ENCODE measurements at regions not wholly inside any gene's neighbourhood (a gene's known extent, or its start where the extent isn't known, plus 50 kb on each side); places are given as distances from the start of the nearest gene placed in this dataset.

DNA sequence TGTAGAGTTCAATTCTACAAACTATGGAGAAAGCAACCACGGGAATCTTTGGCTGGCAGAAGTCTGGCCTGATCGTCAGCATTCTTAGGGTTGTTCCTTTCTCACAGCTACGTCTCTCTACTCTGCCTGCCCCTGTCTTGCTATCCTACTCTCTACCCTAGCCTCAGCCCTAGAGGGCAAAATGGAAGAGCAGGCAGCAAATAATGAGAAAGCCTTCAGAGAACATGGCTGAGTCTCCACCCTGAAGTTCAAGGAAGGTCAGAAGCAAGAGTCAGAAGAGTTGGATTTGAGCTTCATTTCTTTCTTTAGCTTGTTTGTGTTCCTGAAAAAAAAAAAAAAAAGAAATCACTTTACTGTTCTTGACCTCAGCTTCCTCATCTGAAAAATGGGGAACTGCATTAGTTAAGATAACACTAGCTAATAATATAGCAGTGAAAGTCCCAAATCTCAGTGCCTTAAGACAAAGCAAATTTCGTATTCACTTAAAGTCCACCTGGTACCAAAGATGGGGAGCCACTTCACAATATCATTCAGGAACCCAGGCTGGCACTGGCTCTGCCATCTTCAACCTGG, 50.2 kb upstream of the CCND2 start:
- no CpG with 5 or more reads among the region's 4 CpGs for WGBS (ENCODE audit: insufficient coverage, insufficient read length)
- Histone ChIP-seq H3K4me3 (ENCODE audit: low read length) (no peak overlapping the region), H3K27ac (ENCODE audit: low read length) (no peak overlapping the region), H3K27me3 (ENCODE audit: control insufficient read depth, insufficient read depth, low read length) (no peaks in the 10 kb centered on the region), H3K4me1 (ENCODE audit: control insufficient read depth, insufficient read depth, low read length) (no peaks in the 10 kb centered on the region), H3K36me3 (ENCODE audit: control insufficient read depth, insufficient read depth, low read length) (no peaks in the 10 kb centered on the region), H3K9me3 (ENCODE audit: control insufficient read depth, insufficient read depth, low read length) (no peaks in the 10 kb centered on the region)
- DNase-seq (ENCODE audit: low read depth, low spot score), result no peak

DNA sequence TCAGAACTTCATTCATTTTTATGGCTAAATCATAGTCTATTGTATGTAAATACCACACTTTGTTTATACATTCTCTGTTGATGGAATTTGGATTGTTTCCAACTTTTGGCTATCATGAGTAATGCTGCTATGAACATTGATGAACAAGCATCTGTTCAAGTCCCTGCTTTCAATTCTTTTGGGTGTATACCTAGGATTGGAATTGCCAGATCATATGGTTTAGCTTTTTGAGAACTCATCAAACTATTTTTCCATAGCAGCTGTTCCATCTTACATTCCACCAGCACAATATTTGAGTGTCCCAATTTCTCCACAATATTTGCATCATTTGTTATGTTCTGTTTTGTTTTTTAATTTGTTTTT, 52.3 kb upstream of the CCND2 start:
- Histone ChIP-seq H3K36me3 (ENCODE audit: control insufficient read depth, insufficient read depth, low read length) (no peaks in the 10 kb centered on the region), H3K9me3 (ENCODE audit: control insufficient read depth, insufficient read depth, low read length) (no peaks in the 10 kb centered on the region), H3K4me1 (ENCODE audit: control insufficient read depth, insufficient read depth, low read length) (no peaks in the 10 kb centered on the region), H3K27me3 (ENCODE audit: control insufficient read depth, insufficient read depth, low read length) (no peaks in the 10 kb centered on the region), H3K4me3 (ENCODE audit: low read length) (no peak overlapping the region), H3K27ac (ENCODE audit: low read length) (no peak overlapping the region)
- DNase-seq (ENCODE audit: low read depth, low spot score), result no peak

DNA sequence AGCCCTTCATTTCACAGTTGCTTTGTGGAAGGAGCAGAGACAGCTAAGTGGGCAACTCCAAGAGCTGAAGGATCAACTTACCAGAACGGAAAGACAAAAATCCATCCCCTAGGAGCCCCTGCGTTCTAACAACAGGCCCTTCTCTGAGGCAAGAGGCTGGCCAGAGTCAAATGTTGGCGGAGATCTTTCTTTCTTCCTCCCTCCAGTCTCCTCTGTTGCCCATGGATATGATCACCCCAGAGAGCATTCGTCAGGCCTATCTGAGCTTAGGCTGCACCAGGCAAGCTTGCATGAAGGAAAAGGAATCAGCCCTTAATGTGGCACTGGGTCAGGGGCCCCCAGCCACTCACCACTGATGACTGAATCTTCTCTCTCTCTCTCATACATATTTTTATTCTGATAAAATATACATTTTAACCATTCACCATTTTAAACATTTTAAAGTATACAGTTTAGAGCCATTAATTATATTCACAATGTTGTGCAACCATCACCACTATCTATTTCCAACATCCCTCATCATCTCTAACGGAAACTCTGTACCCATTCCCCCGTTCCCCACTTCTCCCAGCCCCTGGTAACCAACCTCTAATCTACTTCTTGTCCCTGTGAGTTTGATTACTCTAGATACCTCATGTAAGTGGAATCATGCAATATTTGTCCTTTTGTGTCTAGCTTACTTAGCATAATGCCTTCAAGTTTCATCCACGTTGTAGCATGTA, 52.9 kb upstream of the CCND2 start:
- Histone ChIP-seq H3K36me3 (ENCODE audit: control insufficient read depth, insufficient read depth, low read length) (no peaks in the 10 kb centered on the region), H3K4me3 (ENCODE audit: low read length) (no peak overlapping the region), H3K9me3 (ENCODE audit: control insufficient read depth, insufficient read depth, low read length) (no peaks in the 10 kb centered on the region), H3K27ac (ENCODE audit: low read length) (no peak overlapping the region), H3K27me3 (ENCODE audit: control insufficient read depth, insufficient read depth, low read length) (no peaks in the 10 kb centered on the region), H3K4me1 (ENCODE audit: control insufficient read depth, insufficient read depth, low read length) (no peaks in the 10 kb centered on the region)
- no peak for DNase-seq (ENCODE audit: low read depth, low spot score)
- WGBS (ENCODE audit: insufficient coverage, insufficient read length), result 100% methylated on average over 2 of the region's 7 CpGs

DNA sequence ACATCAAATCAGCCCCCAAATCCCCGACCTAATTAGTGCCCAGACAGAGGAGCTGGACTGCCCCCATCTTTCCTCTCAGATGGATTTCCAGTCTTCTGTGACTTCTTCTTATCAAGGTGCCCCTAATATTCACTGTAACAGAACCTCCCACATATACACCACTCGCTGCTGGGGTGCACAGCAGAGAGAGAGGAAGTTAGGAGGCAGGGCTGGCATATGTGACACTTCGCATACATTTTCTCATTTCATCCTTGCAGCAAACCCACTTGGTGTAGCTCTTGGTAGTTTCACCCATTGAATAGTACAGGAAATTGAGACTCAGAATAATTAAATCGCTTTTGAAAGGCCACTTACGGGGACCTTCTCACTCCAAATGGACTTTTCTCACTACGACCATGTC, 56.5 kb upstream of the CCND2 start:
- Histone ChIP-seq H3K4me1 (ENCODE audit: control insufficient read depth, insufficient read depth, low read length) (no peaks in the 10 kb centered on the region), H3K27me3 (ENCODE audit: control insufficient read depth, insufficient read depth, low read length) (no peaks in the 10 kb centered on the region), H3K9me3 (ENCODE audit: control insufficient read depth, insufficient read depth, low read length) (no peaks in the 10 kb centered on the region), H3K36me3 (ENCODE audit: control insufficient read depth, insufficient read depth, low read length) (no peaks in the 10 kb centered on the region), H3K4me3 (ENCODE audit: low read length) (no peak overlapping the region), H3K27ac (ENCODE audit: low read length) (no peak overlapping the region)
- no CpG with 5 or more reads among the region's 6 CpGs for WGBS (ENCODE audit: insufficient coverage, insufficient read length)
- no peak for DNase-seq (ENCODE audit: low read depth, low spot score)

- H3K4me1 ChIP-seq (ENCODE audit: control insufficient read depth, insufficient read depth, low read length), result no peaks in the 10 kb centered on the region
- H3K9me3 ChIP-seq (ENCODE audit: control insufficient read depth, insufficient read depth, low read length), result no peaks in the 10 kb centered on the region
- no peaks in the 10 kb centered on the region for H3K27me3 ChIP-seq (ENCODE audit: control insufficient read depth, insufficient read depth, low read length)
- H3K27ac ChIP-seq (ENCODE audit: low read length), result no peak overlapping the region
- DNase-seq (ENCODE audit: low read depth, low spot score), result no peak
- H3K36me3 ChIP-seq (ENCODE audit: control insufficient read depth, insufficient read depth, low read length), result no peaks in the 10 kb centered on the region
- H3K4me3 ChIP-seq (ENCODE audit: low read length), result no peak overlapping the region
- whole genome bisulfite sequencing (ENCODE audit: insufficient coverage, insufficient read length), result no CpG with 5 or more reads among the region's 5 CpGs
Measured at GRCh38 chr12:4216187-4216927, 57.2 kb upstream of the CCND2 start.

GRCh38 chr12:4215229-4216186, 58.1 kb upstream of the CCND2 start:
- DNase-seq (ENCODE audit: low read depth, low spot score), result no peak
- Histone ChIP-seq H3K9me3 (ENCODE audit: control insufficient read depth, insufficient read depth, low read length) (no peaks in the 10 kb centered on the region), H3K27me3 (ENCODE audit: control insufficient read depth, insufficient read depth, low read length) (no peaks in the 10 kb centered on the region), H3K4me1 (ENCODE audit: control insufficient read depth, insufficient read depth, low read length) (no peaks in the 10 kb centered on the region), H3K36me3 (ENCODE audit: control insufficient read depth, insufficient read depth, low read length) (no peaks in the 10 kb centered on the region), H3K4me3 (ENCODE audit: low read length) (no peak overlapping the region), H3K27ac (ENCODE audit: low read length) (no peak overlapping the region)
- no CpG with 5 or more reads among the region's 18 CpGs for WGBS (ENCODE audit: insufficient coverage, insufficient read length)

DNA sequence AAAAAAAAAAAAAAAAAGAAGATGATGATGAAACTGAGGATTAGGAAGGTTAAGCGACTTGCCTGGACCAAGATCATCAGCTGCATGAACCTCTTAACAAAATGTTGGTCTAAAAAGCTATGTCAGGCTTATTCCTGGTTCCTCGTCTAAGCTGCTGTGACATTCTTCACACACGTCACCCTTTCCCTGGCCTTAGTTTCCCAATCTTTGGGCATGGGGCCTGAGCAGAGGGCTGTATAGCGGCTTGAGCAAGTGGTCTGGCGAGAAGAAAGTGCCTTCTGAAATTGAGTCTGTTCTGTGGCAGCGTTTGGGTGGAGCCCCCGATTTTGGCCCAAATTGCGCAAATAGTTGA, 58.7 kb upstream of the CCND2 start:
- WGBS (ENCODE audit: insufficient coverage, insufficient read length), result no CpG with 5 or more reads among the region's 8 CpGs
- DNase-seq (ENCODE audit: low read depth, low spot score), result no peak
- H3K4me1 ChIP-seq (ENCODE audit: control insufficient read depth, insufficient read depth, low read length), result no peaks in the 10 kb centered on the region
- H3K4me3 ChIP-seq (ENCODE audit: low read length), result no peak overlapping the region
- H3K27ac ChIP-seq (ENCODE audit: low read length), result no peak overlapping the region
- H3K36me3 ChIP-seq (ENCODE audit: control insufficient read depth, insufficient read depth, low read length), result no peaks in the 10 kb centered on the region
- H3K27me3 ChIP-seq (ENCODE audit: control insufficient read depth, insufficient read depth, low read length), result no peaks in the 10 kb centered on the region
- H3K9me3 ChIP-seq (ENCODE audit: control insufficient read depth, insufficient read depth, low read length), result no peaks in the 10 kb centered on the region

DNA sequence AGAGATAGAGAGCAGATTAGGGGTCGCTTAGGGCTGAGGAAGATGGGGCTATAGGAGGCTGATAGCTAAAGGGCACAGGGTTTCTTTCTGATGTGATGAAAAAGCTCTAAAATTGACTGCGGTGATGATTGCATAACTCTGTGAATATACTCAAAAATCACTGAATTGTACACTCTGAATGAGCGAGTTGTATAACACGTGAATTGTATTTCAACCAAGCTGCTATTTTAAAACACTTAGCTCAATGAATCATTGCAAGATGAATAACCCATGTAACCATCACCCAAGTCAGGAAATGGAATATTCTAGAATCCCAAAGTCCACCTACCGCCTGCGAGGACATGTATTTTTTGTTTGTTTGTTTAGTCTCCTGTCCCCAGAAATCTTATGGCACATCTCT, 60.1 kb upstream of the CCND2 start:
- H3K27ac ChIP-seq (ENCODE audit: low read length), result no peak overlapping the region
- H3K9me3 ChIP-seq (ENCODE audit: control insufficient read depth, insufficient read depth, low read length), result no peaks in the 10 kb centered on the region
- H3K4me1 ChIP-seq (ENCODE audit: control insufficient read depth, insufficient read depth, low read length), result no peaks in the 10 kb centered on the region
- H3K4me3 ChIP-seq (ENCODE audit: low read length), result no peak overlapping the region
- no peaks in the 10 kb centered on the region for H3K27me3 ChIP-seq (ENCODE audit: control insufficient read depth, insufficient read depth, low read length)
- DNase-seq (ENCODE audit: low read depth, low spot score), result no peak
- no peaks in the 10 kb centered on the region for H3K36me3 ChIP-seq (ENCODE audit: control insufficient read depth, insufficient read depth, low read length)
- no CpG with 5 or more reads among the region's 6 CpGs for WGBS (ENCODE audit: insufficient coverage, insufficient read length)

GRCh38 chr12:4212845-4213244, 60.7 kb upstream of the CCND2 start:
- no peak for DNase-seq (ENCODE audit: low read depth, low spot score)
- Histone ChIP-seq H3K4me3 (ENCODE audit: low read length) (no peak overlapping the region), H3K4me1 (ENCODE audit: control insufficient read depth, insufficient read depth, low read length) (no peaks in the 10 kb centered on the region)

DNA sequence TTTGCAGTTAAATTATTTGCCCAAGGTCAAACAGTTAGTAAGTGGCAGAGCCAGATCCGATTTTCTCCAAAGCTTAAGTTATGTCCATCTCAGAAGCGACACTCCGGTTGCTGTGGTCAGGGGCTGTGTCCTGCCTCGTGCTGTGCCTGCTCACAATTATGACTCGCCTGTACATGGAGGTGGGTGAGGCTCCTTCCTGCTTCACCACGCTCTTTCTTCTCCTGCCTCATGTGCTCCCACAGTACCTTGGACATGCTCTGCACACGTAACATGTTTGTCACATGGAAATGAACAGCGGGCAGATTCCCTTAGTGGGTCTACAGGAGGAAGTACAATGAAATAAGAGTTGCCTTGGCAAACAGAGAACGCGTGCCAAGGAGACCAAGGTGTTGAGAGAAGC, 62.2 kb upstream of the CCND2 start:
- WGBS (ENCODE audit: insufficient coverage, insufficient read length), result no CpG with 5 or more reads among the region's 10 CpGs
- H3K36me3 ChIP-seq (ENCODE audit: control insufficient read depth, insufficient read depth, low read length), result no peaks in the 10 kb centered on the region
- no peak overlapping the region for H3K4me3 ChIP-seq (ENCODE audit: low read length)
- DNase-seq (ENCODE audit: low read depth, low spot score), result no peak
- H3K9me3 ChIP-seq (ENCODE audit: control insufficient read depth, insufficient read depth, low read length), result no peaks in the 10 kb centered on the region
- H3K27ac ChIP-seq (ENCODE audit: low read length), result no peak overlapping the region
- H3K4me1 ChIP-seq (ENCODE audit: control insufficient read depth, insufficient read depth, low read length), result 0 out of 2 replicates have a peak, but pooled peaks cover 1% of the 10 kb centered on the region
- H3K27me3 ChIP-seq (ENCODE audit: control insufficient read depth, insufficient read depth, low read length), result no peaks in the 10 kb centered on the region

More at GRCh38 chr12:4212845-4213244, 60.7 kb upstream of the CCND2 start:
- Histone ChIP-seq H3K27me3 (ENCODE audit: control insufficient read depth, insufficient read depth, low read length) (no peaks in the 10 kb centered on the region), H3K9me3 (ENCODE audit: control insufficient read depth, insufficient read depth, low read length) (no peaks in the 10 kb centered on the region), H3K27ac (ENCODE audit: low read length) (no peak overlapping the region), H3K36me3 (ENCODE audit: control insufficient read depth, insufficient read depth, low read length) (no peaks in the 10 kb centered on the region)
- WGBS (ENCODE audit: insufficient coverage, insufficient read length), result no CpG with 5 or more reads among the region's 2 CpGs

All from iPS DF 6.9 (cell line).